ENCODE measurements at regions not wholly inside any gene's neighbourhood (a gene's known extent, or its start where the extent isn't known, plus 50 kb on each side); places are given as distances from the start of the nearest gene placed in this dataset.

GRCh38 chr5:32511776-32512374, 67.3 kb upstream of the ZFR start:
- Histone ChIP-seq H3K4me3 (ENCODE audit: low read depth, low read length) (no peak overlapping the region), H3K36me3 (ENCODE audit: control insufficient read depth, insufficient read depth, low read length) (no peaks in the 10 kb centered on the region), H3K27me3 (ENCODE audit: control insufficient read depth, insufficient read depth, low read length) (no peaks in the 10 kb centered on the region)
- DNase-seq (ENCODE audit: low read depth), result no peak
- no peak for TF ChIP-seq CTCF (IDR thresholded peaks at IDR 0.05; ENCODE audit: insufficient read depth, low read length, severe bottlenecking)
- FAIRE-seq, result no peak

- DNase-seq (ENCODE audit: low read depth) (no peak), FAIRE-seq (no peak)
- TF ChIP-seq CTCF (IDR thresholded peaks at IDR 0.05; ENCODE audit: insufficient read depth, low read length, severe bottlenecking), result no peak
- H3K4me3 ChIP-seq (ENCODE audit: low read depth, low read length), result no peak overlapping the region
- no peaks in the 10 kb centered on the region for H3K36me3 ChIP-seq (ENCODE audit: control insufficient read depth, insufficient read depth, low read length)
- no peaks in the 10 kb centered on the region for H3K27me3 ChIP-seq (ENCODE audit: control insufficient read depth, insufficient read depth, low read length)
These were observed 66.3 kb upstream of the ZFR start for GRCh38 chr5:32510860-32511259.

DNA sequence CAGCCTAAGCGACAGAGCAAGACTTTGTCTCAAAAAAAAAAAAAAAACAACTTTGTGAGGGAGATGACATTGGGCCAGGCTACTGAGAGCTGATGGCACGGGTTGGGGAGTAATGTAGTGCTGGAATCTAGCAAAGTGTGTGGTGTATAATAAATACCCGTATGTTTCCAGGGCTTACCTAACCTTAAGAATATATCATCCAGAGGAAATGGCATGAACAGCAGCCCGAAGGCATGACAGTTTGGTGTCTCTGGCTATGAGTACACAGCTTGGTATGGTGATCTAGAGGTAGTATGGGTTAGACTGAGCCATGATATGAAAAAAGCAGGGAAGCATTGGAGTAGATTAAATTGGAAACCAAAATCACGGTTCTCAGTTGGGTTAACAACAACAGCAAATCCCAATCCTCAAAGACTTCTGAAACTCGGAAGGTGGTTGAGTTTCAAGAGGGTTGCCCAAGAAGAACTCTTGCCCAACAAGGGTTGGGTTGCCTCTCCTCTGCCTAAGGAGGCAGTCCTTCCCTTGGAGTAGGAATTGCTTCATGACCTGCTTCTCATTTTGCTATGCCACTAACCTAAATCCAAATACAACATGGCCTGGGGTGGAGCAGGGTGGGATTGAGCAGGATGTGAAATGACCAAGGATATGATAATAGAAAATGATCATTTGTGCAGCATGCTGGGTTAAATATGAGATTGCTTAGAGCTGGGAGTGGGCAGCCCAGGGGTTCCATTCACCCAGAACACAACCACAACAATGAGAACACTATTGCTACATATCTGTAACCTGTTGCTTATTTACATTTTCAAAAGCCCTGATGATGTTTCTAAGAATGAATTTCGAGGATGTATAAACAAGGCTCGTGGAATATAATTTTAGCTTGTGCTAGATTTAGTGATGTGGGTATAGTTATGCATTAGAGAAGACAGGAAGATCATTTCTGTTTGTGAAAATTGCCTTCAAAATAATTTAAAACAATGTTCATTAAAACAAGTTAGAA, 64.6 kb upstream of the ZFR start:
- Histone ChIP-seq H3K36me3 (ENCODE audit: control insufficient read depth, insufficient read depth, low read length) (no peaks in the 10 kb centered on the region), H3K27me3 (ENCODE audit: control insufficient read depth, insufficient read depth, low read length) (no peaks in the 10 kb centered on the region), H3K4me3 (ENCODE audit: low read depth, low read length) (no peak overlapping the region)
- DNase-seq (ENCODE audit: low read depth), result peak; percentile 42
- TF ChIP-seq CTCF (IDR thresholded peaks at IDR 0.05; ENCODE audit: insufficient read depth, low read length, severe bottlenecking), result no peak
- FAIRE-seq, result no peak

GRCh38 chr5:32507738-32508434, 63.3 kb upstream of the ZFR start:
- TF ChIP-seq CTCF (IDR thresholded peaks at IDR 0.05; ENCODE audit: insufficient read depth, low read length, severe bottlenecking), result no peak
- Histone ChIP-seq H3K36me3 (ENCODE audit: control insufficient read depth, insufficient read depth, low read length) (no peaks in the 10 kb centered on the region), H3K4me3 (ENCODE audit: low read depth, low read length) (no peak overlapping the region), H3K27me3 (ENCODE audit: control insufficient read depth, insufficient read depth, low read length) (no peaks in the 10 kb centered on the region)
- FAIRE-seq, result no peak
- peak; percentile 96 for DNase-seq (ENCODE audit: low read depth)

- FAIRE-seq (no peak), DNase-seq (ENCODE audit: low read depth) (peak; percentile 88)
- H3K4me3 ChIP-seq (ENCODE audit: low read depth, low read length), result no peak overlapping the region
- H3K36me3 ChIP-seq (ENCODE audit: control insufficient read depth, insufficient read depth, low read length), result no peaks in the 10 kb centered on the region
- no peak for TF ChIP-seq CTCF (IDR thresholded peaks at IDR 0.05; ENCODE audit: insufficient read depth, low read length, severe bottlenecking)
- no peaks in the 10 kb centered on the region for H3K27me3 ChIP-seq (ENCODE audit: control insufficient read depth, insufficient read depth, low read length)
These were observed 62.3 kb upstream of the ZFR start for GRCh38 chr5:32506799-32507198.

Data from bronchial epithelial cell (primary cell).